ENCODE measurements at regions not wholly inside any gene's neighbourhood (a gene's known extent, or its start where the extent isn't known, plus 50 kb on each side); places are given as distances from the start of the nearest gene placed in this dataset.

- H3K27ac ChIP-seq: no peak overlapping the region
- no peak for TF ChIP-seq CTCF (conservative IDR thresholded peaks at IDR 0.05)
These were observed 421.4 kb upstream of the WWC1 start for GRCh38 chr5:167870055-167870454.

- H3K27ac ChIP-seq: no peak overlapping the region
- TF ChIP-seq CTCF (conservative IDR thresholded peaks at IDR 0.05): no peak
These were observed 420.4 kb upstream of the WWC1 start for GRCh38 chr5:167871091-167871490.

GRCh38 chr5:167872791-167873190 lies 418.7 kb upstream of the WWC1 start:
- TF ChIP-seq CTCF (conservative IDR thresholded peaks at IDR 0.05): no peak
- H3K27ac ChIP-seq: no peak overlapping the region

- TF ChIP-seq CTCF (conservative IDR thresholded peaks at IDR 0.05): no peak
- no peak overlapping the region for H3K27ac ChIP-seq
These were observed 414.2 kb upstream of the WWC1 start for GRCh38 chr5:167877114-167877722.

GRCh38 chr5:167877924-167878323 lies 413.5 kb upstream of the WWC1 start:
- no peak overlapping the region for H3K27ac ChIP-seq
- no peak for TF ChIP-seq CTCF (conservative IDR thresholded peaks at IDR 0.05)

- no peak for TF ChIP-seq CTCF (conservative IDR thresholded peaks at IDR 0.05)
- no peak overlapping the region for H3K27ac ChIP-seq
These were observed 411.0 kb upstream of the WWC1 start for GRCh38 chr5:167880420-167880819.

- TF ChIP-seq CTCF (conservative IDR thresholded peaks at IDR 0.05): no peak
- no peak overlapping the region for H3K27ac ChIP-seq
These were observed 410.4 kb upstream of the WWC1 start for GRCh38 chr5:167881041-167881440.
